ENCODE measurements at regions not wholly inside any gene's neighbourhood (a gene's known extent, or its start where the extent isn't known, plus 50 kb on each side); places are given as distances from the start of the nearest gene placed in this dataset.

- H4K20me1 ChIP-seq (ENCODE audit: control insufficient read depth, extremely low read depth, insufficient read depth, low read length) = no peaks in the 10 kb centered on the region
- H2AFZ ChIP-seq (ENCODE audit: low read length) = no peak overlapping the region
- H3K36me3 ChIP-seq (ENCODE audit: control insufficient read depth, insufficient read depth, low read length) = no peaks in the 10 kb centered on the region
- no peak overlapping the region for H3K4me3 ChIP-seq (replicated peaks in 1 of 4; ENCODE audit: control extremely low read depth in 1 of 4, insufficient read depth in 1 of 4, low read depth in 3 of 4, low read length in 4 of 4)
- no peak for DNase-seq (ENCODE audit: low read depth in 2 of 2)
- H3K9ac ChIP-seq (ENCODE audit: insufficient read depth, low read length) = no peak overlapping the region
- no peaks in the 10 kb centered on the region for H3K4me1 ChIP-seq (ENCODE audit: control insufficient read depth, extremely low read depth, insufficient read depth, low read length)
- H3K27me3 ChIP-seq (ENCODE audit: control insufficient read depth, insufficient read depth, low read length) = no peaks in the 10 kb centered on the region
- no peak overlapping the region for H3K4me2 ChIP-seq (ENCODE audit: extremely low read depth, insufficient read depth, low read length)
- no peaks in the 10 kb centered on the region for H3K9me3 ChIP-seq (ENCODE audit: control insufficient read depth, insufficient read depth, low read depth, low read length)
- no peak overlapping the region for H3K27ac ChIP-seq (ENCODE audit: insufficient read depth, low read length)
- no peaks in the 10 kb centered on the region for H3K79me2 ChIP-seq (ENCODE audit: control insufficient read depth, insufficient read depth, low read length)
- TF ChIP-seq CTCF (conservative IDR thresholded peaks at IDR 0.05 in 1 of 2, IDR thresholded peaks at IDR 0.05 in 1 of 2; ENCODE audit: low read depth in 1 of 2, low read length in 2 of 2) (no peak), EZH2 (IDR thresholded peaks at IDR 0.05; ENCODE audit: low read length, missing control alignments) (no peak)
Measured at GRCh38 chr18:78689606-78690005, 290.0 kb upstream of the SALL3 start.

- H3K4me2 ChIP-seq (ENCODE audit: extremely low read depth, insufficient read depth, low read length) = no peak overlapping the region
- H3K4me1 ChIP-seq (ENCODE audit: control insufficient read depth, extremely low read depth, insufficient read depth, low read length) = no peaks in the 10 kb centered on the region
- DNase-seq (ENCODE audit: low read depth in 2 of 2) = no peak
- H3K9ac ChIP-seq (ENCODE audit: insufficient read depth, low read length) = no peak overlapping the region
- H3K79me2 ChIP-seq (ENCODE audit: control insufficient read depth, insufficient read depth, low read length) = no peaks in the 10 kb centered on the region
- no peaks in the 10 kb centered on the region for H4K20me1 ChIP-seq (ENCODE audit: control insufficient read depth, extremely low read depth, insufficient read depth, low read length)
- no peaks in the 10 kb centered on the region for H3K27me3 ChIP-seq (ENCODE audit: control insufficient read depth, insufficient read depth, low read length)
- no peaks in the 10 kb centered on the region for H3K36me3 ChIP-seq (ENCODE audit: control insufficient read depth, insufficient read depth, low read length)
- no peak overlapping the region for H3K4me3 ChIP-seq (replicated peaks in 1 of 4; ENCODE audit: control extremely low read depth in 1 of 4, insufficient read depth in 1 of 4, low read depth in 3 of 4, low read length in 4 of 4)
- no peak overlapping the region for H2AFZ ChIP-seq (ENCODE audit: low read length)
- H3K9me3 ChIP-seq (ENCODE audit: control insufficient read depth, insufficient read depth, low read depth, low read length) = no peaks in the 10 kb centered on the region
- no peak overlapping the region for H3K27ac ChIP-seq (ENCODE audit: insufficient read depth, low read length)
- TF ChIP-seq CTCF (conservative IDR thresholded peaks at IDR 0.05 in 1 of 2, IDR thresholded peaks at IDR 0.05 in 1 of 2; ENCODE audit: low read depth in 1 of 2, low read length in 2 of 2) = no peak
- no peak for TF ChIP-seq EZH2 (IDR thresholded peaks at IDR 0.05; ENCODE audit: low read length, missing control alignments)
Measured at GRCh38 chr18:78692105-78692504, 287.5 kb upstream of the SALL3 start.

DNA sequence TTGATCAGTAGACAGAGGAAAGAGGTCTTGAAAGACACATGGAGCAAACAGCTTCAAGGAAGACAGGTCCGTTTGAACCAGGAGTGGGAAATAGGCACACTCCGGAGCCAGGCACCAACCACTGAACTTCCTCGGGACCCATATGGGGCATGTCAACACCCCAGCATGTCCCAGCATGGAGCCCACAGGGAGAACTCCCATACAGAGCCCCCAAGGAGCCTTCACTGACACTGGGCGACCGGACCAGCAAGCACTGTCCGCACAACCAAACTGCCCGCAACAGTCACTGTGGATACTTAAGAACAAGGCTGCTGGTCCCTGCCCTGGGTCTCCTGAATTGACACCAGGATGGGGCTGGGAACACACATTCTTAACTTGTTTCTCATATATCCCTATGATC, 286.2 kb upstream of the SALL3 start:
- TF ChIP-seq EZH2 (IDR thresholded peaks at IDR 0.05; ENCODE audit: low read length, missing control alignments) (no peak), CTCF (conservative IDR thresholded peaks at IDR 0.05 in 1 of 2, IDR thresholded peaks at IDR 0.05 in 1 of 2; ENCODE audit: low read depth in 1 of 2, low read length in 2 of 2) (no peak)
- Histone ChIP-seq H3K9me3 (ENCODE audit: control insufficient read depth, insufficient read depth, low read depth, low read length) (no peaks in the 10 kb centered on the region), H4K20me1 (ENCODE audit: control insufficient read depth, extremely low read depth, insufficient read depth, low read length) (no peaks in the 10 kb centered on the region), H3K27me3 (ENCODE audit: control insufficient read depth, insufficient read depth, low read length) (no peaks in the 10 kb centered on the region), H3K79me2 (ENCODE audit: control insufficient read depth, insufficient read depth, low read length) (no peaks in the 10 kb centered on the region), H3K4me3 (replicated peaks in 1 of 4; ENCODE audit: control extremely low read depth in 1 of 4, insufficient read depth in 1 of 4, low read depth in 3 of 4, low read length in 4 of 4) (no peak overlapping the region), H2AFZ (ENCODE audit: low read length) (no peak overlapping the region), H3K4me2 (ENCODE audit: extremely low read depth, insufficient read depth, low read length) (no peak overlapping the region), H3K9ac (ENCODE audit: insufficient read depth, low read length) (no peak overlapping the region), H3K4me1 (ENCODE audit: control insufficient read depth, extremely low read depth, insufficient read depth, low read length) (no peaks in the 10 kb centered on the region), H3K36me3 (ENCODE audit: control insufficient read depth, insufficient read depth, low read length) (no peaks in the 10 kb centered on the region), H3K27ac (ENCODE audit: insufficient read depth, low read length) (no peak overlapping the region)
- no peak for DNase-seq (ENCODE audit: low read depth in 2 of 2)

Measured in fibroblast of lung (primary cell).